ENCODE measurements at regions not wholly inside any gene's neighbourhood (a gene's known extent, or its start where the extent isn't known, plus 50 kb on each side); places are given as distances from the start of the nearest gene placed in this dataset.
"Not testable (repeated sequence)": the region's sequence is repeated elsewhere in the genome, so short reads cannot be mapped to it uniquely, and the experiment has no call there.

DNA sequence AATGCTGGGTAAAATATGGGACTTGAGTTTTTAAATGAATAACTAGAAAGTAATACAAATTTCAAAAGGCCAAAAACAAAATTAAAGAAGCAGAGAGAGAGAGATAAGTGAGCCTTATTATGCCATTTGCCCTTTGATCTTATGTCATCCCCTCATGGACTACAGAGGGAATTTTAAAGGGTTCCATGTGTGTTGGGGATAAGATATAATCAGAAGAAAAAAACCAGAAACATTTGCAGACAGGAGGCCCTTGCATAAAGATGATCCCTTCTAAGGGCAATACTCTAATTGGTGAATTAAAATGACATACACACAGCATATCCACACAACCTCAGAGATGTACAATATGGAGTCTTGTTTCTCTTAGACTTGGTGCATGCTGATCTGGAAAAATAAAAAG lies 406.6 kb upstream of the LARGE1 start:
- DNase-seq: no peak

DNA sequence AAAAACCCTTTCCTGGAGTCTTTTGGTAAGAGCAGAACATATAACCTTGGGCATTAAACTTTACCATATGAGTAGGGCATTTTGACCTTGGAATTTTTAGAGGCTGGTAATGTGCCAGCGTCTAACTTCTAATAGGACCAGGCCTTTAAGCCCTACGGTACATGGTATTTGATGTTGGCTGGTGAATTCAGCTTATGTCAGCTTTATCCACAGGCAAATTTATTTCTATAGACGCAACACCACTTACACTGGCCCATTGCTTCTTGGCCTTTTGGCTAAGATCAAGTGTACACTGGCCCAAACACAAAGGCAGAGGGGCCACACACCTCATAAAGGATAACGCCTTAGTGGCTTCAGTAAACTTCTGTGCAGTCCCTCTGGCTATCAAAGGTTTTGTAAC lies 410.2 kb upstream of the LARGE1 start:
- no peak for DNase-seq

DNA sequence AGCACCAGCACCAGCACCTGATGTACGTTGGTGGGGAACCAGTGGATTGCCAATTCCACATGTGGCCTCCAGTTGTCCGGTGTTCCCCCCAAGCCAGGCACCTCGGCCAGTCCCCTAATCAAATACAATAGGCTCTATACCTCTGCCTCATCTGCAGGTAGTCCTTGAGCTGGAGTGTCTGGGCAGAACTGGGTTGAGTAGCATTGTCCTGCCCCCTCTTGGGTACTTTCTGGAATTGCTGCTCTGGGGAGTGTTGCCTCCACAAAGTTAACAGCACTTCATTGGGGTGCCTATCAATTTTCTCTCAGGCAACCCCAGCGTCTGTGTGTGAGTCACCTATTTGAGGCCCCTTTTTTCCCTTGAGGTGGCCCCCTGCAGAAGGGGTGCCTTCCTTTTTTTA lies 413.0 kb upstream of the LARGE1 start:
- no peak for DNase-seq

DNA sequence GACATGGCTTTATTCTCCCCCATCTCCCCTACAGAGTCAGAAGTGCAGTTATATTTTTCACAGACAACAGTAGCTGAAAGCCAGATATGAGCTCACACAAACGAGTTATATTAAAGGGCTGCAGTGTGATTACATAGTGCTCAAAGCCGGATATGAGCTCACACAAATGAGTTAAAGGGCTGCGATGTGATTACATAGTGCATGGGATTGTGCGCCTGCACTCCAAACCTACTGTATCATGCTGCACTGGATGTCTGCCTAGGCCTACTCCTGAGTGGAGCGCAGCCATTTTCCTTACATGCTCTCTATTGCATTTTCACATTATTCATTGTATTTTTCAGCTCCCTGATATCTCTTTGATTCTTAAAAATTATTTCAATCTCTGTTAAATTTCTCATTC lies 414.6 kb upstream of the LARGE1 start:
- DNase-seq: no peak

DNA sequence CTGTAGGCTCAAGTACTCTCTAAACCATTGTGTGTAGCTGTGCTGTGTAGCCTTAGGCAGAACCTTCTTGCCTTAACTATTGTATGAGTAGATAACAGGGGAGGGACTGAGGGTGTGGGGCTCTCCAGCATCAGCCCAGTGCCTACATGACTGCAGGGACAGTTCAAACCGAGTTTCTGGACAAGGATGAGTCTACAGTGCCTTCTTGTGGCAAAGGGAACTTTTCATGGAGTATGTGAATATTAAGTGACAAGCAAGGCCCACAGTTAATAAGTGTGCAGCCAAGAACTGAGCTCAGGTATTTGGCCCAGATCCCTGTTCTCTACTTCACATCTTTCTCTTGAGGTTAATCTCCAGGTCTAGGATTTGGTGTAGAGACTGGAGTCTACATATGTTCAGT lies 424.4 kb upstream of the LARGE1 start:
- no peak for DNase-seq

DNA sequence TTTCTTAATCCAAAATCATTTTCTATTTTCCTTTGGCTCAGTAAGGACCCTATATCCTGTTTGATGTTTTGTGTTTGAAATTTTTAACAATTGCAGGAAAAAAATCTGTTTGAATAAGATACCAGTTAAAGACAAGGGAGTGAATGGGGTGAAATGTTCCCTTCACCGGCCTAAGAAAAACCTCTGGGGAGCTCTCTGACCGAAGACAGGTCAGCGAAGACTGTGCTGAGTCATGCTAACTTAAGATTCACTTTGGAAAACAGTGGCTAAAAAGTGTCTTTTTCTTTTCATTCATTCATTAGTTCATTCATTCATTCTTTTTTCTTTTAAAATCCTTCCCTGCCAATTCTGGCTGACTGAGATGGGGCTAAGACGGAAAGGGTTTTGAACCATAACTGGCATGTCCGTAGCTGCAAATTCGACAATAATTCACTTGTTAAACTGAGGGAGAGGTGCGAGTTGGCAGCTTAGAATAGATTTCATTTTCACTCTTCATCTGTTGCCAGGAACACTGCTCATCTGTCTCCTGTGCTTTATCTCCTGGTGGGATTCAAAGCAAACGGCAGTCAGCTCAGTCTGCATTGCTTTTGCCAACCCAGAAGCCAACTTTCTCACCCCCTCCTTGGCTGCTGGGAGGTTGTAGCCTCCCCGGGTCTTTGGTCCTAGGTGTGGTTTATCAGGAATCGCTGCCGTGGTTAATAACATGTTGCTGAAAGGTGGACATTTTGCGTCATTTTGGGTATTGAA lies 434.0 kb upstream of the LARGE1 start:
- DNase-seq: no peak

DNA sequence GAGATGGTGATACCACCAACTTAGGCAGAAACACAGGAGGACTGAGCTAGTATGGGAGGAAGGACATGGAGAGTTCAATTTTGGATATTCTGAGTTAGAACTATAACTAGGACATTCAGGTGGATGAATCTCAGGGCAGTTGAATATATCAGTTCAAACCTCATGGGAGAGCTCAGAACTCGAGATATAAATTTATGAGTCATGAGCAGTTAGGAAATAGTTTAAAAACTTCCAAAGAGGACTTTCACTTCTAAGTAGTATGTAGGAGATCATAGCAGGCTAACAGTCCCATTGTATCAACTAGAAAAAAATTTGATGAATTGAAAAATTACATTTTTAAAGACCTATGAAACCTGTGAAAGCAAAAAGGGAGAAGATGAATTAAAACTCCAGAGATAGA lies 436.2 kb upstream of the LARGE1 start:
- DNase-seq: no peak

DNA sequence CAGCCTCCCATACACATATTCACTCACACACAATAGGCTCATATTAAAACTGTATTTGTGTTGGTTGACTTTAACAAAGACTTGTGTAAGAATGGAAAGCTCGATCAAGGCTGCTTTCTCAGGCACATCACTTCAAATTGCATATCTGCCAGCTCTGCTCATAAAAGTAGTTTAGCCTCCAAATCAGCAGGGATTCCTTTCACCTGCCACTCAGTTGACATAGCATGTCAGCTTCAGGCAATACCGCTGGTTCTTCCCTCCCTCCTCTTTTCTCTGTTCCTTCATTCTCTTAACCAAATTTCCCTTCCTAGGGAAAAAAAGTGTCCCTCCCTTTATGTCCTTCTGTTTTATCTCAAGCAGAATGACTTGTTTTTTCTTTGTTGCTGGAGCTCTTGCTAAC lies 450.4 kb upstream of the LARGE1 start:
- DNase-seq: no peak

DNA sequence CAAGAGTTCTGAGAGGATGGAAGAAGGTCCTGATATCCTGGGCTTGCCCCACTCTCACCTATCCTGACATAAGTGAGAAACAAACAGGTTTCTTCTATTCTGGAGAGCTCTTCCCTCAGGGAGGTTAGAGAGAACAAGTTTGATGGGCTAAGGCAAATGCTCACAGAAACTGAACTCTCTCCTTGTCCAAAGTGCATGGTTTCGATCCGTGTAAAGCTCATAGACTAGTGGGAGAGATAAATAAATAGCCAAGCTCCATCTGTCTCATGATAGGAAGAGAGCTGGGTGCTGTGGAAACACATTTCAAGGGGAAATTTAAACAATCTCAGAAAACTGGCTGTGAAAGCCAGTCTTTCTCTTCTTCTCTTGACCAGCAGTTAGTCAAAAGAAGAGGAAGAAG lies 459.5 kb upstream of the LARGE1 start:
- DNase-seq: no peak

DNA sequence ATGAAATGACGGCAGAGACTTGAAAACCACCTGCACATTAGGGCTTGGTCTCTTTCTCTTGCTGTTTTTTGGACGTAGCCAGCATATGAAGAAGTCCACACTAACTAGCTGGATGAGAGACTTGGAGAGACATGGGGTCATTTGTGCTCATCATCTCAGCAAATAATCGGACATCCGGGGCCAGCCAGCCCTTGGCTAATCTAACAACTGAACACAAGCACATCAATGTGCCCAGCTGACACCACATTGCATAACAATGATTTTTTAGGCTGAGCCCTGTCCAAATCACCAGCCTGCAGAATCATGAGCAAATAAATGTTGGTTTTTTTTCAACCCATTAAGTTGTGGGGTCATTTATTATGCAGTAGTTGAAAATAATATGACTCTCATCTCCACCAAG lies 460.3 kb upstream of the LARGE1 start:
- DNase-seq: no peak

DNA sequence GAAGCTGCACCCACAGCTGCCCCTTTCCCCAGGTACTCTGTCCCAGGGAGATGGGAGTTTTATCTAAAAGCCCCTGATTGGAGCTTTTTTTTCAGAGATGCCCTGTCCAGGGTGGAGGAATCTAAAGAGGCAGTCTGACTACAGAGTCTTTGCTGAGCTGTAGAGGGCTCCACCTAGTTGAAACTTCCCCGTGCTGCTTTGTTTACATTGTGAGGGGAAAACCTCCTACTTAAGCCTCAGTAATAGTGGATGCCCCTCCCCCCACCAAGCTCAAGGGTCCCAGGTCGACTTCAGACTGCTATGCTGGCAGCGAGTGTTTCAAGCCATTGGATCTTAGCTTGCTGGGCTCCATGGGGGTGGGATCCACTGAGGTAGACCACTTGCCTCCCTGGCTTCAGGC lies 470.1 kb upstream of the LARGE1 start:
- DNase-seq: no peak

DNA sequence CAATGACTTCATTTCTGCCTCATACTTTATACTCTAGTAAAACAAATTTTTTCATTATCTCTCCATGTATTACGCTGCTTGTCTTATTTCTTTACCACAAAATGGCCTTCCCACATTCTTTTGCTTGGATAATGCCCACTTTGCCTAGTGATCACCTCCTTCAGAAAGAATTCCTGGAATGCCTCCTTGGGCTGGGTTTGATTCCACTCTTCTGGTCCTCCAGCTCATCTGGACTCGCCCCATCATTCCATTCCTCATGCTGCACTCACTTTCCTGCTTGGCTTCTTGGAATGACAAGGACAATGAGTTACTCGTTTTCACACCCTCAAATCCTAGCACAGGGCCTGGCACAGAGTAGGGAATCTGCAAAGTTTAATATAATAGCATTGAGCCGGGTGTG lies 475.1 kb upstream of the LARGE1 start:
- peak; percentile 2 for DNase-seq

DNA sequence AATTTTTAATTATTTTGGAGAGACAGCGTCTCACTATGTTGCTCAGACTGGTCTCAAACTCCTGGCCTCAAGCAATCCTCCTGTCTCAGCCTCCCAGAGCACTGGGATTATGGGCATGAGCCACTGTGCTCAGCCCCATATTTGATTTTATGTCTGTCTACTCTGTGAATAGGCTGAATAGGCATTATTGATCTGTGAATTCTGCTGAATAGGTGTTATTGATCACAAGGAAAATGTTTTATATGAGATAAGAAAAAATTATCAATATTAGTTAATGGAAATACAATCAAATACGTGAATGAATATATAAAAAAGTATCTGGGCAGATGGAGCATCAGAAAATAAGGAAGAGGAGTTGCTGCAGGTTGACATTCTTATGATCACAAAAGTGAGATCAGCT lies 483.4 kb upstream of the LARGE1 start:
- no peak for DNase-seq

DNA sequence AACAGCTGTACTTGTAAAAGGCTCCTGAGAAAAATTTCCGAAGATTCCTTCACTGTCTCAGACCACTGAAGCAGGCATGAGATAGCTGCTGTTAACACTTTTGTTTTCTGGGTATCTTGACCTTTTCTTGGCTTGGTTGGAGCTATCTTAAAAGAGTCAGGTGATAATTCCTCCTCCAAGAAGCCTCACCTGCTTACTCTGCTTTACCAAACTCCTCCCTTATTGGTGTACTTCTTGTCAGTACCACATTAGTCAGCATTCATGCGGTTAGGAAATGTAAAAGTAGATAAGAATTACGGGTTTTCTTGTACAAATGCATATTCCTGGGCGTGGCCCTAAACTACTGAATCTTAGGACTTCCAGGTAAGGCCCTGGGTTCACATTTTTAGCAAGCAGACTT lies 489.8 kb upstream of the LARGE1 start:
- DNase-seq: no peak

DNA sequence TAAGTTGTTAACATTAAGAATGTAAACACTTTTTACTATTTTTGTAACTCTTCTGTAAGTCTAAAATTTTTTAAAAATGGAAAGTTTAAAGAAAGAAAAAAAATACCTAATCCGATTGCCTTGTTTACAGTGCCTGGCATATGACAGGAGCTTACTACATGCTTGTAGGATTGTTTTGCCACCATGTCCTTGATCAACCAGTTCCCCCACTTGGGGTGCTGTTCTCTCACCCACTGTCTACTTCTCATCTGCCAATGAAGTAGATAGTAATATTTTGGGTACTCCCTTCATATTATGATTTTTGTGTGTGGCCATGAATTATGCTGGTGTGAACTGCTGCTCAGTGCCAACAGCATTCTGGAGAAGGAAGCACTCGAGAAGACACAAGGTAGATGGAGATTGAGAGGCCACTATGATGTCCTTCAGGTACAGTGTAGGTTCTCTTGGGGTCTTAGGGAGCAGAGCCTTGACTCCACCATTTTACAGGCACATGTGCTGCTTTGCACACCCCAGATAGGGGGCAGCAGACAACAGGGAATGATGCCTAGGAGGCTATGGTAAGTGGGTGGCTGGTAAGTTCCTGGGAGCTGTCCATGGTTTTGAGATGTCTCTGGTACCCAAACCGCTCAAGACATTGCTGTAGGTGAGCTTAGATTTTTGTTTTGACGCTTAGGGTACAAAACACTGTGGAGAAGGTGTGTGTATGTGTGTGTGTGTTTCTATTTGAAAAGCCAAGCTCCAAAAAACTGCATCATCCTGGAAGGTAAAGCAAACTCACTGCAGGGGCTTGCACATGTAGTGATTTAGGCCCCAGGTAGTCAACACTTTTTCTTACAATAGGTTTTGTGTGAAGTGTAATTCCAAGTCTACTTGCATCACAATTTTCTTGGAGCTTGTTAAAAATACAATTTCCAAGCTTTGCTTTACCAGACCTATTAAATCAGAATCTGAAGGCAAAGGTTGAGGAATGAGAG lies 494.5 kb upstream of the LARGE1 start:
- DNase-seq: peak; percentile 11

DNA sequence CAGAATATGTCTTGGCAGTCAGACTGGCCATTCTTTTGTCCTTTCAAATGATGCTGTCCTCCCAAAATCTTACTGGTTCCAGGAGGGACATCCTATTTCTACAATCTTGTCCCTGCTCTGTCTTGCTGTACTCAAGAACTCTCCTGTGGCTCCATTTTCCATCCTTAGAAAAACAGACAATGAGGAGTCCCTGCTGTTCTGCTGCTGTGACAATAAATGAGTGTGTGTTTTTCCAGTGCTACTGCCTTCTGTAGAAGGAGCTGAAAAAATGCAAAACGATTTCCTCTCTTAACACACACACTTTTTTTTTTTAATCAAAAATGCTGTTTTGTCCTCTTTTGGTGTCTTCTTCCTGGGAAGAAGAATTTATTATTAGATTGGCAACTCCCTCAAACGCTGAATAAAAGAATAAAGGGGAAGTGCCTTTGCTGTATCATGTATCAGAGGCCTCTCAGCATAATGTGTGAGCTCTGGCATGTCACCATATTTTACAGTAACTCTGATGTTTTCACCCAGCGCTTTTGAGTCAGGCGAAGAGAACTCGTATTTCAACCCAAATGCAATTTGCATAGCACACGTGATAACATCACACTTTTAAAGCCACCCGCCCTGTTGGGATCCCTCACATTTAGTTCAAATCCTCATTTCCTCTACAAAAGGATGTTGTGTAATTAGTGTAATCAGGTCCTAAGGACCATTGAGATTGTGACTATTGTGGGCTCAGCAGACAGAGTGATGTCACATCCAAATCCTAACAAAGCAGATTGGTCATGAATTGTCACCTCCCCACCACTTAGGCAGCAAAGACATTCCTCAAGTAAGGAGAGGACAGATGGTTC lies 496.0 kb upstream of the LARGE1 start:
- no peak for DNase-seq

DNA sequence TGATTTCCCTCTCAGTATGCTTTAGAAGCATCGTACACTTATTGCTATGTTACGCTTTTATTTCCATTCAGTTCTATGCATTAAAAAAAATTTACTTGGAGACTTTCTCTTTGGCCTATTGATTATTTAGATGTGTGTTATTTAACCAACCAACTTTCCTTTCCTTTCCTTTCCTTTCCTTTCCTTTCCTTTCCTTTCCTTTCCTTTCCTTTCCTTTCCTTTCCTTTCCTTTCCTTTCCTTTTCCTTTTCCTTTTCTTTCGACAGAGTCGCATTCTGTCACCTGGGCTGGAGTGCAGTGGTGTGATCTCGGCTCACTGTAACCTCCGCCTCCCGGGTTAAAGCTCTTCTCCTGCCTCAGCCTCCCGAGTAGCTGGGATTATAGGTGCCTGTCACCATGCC lies 502.7 kb upstream of the LARGE1 start:
- not testable (repeated sequence) for DNase-seq

DNA sequence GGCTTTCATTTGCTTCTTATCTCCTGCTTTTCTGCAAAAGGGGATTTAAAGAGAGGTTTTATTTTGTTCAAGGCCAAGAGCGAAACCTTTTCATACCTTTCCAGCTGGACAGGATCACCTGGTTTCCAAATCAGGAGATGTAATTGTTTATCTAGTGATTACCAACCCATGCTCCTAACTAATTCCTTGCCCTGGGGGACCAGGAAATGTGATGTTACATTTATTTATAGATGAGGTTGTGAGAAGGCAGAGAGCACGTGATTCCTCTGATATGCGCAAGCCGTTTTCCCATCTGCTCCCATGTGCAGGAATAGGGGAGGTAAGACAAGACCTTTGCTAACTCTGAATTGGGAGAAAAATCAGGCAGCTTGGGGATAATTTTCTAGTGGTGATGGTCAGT lies 507.2 kb upstream of the LARGE1 start:
- no peak for DNase-seq

DNA sequence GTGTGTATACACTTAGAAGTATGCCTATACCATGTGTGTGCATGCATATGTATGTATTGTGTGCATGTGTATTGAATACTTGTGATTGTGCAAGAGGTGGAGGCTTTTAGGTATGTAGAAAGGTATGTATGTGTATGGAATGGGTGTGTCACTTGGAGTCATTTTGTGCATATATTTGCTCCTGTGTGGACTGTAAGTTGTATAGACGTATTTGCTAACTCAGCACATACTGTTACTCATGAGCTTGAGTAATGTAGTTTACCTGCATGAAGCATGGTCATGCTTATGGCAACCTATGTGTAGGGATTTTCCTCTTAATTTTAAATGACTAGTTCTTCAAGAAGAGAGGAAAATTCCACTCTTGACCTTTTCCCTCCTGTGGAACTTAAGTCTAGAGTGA lies 507.6 kb upstream of the LARGE1 start:
- DNase-seq: no peak

DNA sequence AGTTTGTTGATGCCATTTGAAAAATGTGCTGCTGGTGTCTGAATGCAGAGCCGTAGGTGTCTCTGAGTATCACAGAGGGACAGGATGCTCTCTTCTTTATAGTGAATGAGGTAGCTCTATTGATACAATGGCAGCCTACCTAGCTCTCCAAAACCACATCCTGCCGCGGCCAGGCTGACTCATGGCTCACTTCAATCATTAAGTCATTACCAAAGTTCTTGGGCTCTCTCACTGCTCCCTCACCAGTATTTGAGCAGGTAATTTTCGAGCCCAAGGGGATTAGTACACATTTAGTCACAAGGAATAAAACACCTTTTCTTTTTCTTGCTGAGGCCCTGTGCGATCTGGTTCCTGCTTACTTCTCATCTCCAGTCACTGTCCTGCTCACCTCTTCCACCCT lies 509.0 kb upstream of the LARGE1 start:
- DNase-seq: no peak

DNA sequence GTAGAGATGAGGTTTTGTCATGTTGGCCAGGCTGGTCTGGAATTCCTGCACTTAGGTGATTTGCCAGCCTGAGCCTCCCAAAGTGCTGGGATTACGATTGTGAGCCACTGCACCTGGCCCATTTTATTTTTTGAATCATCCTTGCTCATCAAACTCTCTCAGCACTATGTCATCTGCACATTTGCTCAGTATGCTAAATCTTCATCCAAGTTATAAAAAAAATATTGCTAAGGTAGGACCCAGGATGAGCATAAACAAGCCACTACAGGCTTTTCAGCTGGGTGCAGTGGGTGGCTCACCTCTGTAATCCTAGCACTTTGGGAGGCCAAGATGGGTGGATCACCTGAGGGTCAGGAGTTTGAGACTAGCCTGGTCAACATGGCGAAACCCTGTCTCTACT lies 510.1 kb upstream of the LARGE1 start:
- no peak for DNase-seq

DNA sequence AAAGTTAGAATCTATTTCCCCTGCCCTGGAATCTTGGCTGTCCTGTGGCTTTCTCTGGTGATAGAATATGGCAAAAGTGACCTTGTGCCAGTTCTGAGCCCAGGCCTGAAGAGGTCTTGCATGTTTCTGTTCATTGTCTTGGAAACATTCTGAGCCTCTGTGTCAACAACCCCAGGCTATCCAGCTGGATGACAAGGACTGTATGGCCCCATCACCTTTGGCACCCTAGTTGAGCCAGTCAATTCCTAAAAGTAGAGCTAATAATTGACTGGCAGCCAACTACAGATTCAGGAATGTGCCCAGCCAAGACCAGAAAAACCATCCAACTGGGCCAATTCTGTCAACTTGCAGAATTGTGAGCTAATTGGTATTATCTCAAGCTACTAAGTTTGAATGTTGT lies 514.1 kb upstream of the LARGE1 start:
- DNase-seq: no peak

DNA sequence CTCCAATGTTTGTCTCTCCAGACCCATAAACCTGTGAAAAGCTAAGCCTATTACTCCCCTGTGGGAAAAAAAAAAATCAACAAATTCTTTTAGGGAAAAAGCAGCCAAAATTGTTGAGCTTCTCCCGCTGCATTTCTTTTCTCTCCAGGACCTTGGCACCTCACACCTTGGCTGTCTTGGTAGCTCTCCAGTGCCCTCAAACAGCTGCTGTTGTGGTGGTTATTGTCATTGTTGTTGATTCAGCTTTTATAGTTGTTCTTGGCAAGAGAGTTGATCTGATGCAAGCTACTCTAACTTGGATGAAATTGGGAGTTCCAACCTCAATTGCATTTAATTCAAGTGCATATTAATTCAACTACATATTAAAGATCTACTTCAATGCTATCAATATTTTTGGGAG lies 516.9 kb upstream of the LARGE1 start:
- no peak for DNase-seq
